HG03354 (cell line): ENCODE measurements at regions not wholly inside any gene's neighbourhood (a gene's known extent, or its start where the extent isn't known, plus 50 kb on each side); places are given as distances from the start of the nearest gene placed in this dataset.

ENCODE experiments used
- ATAC-seq: cut with Tn5 transposase; IDR thresholded peaks from one replicate; pipeline ENCODE4 v1.9.1; 2021; ENCODE audit warnings: mild to moderate bottlenecking; ENCODE audit not compliant: unreplicated experiment, poor library complexity, severe bottlenecking

DNA sequence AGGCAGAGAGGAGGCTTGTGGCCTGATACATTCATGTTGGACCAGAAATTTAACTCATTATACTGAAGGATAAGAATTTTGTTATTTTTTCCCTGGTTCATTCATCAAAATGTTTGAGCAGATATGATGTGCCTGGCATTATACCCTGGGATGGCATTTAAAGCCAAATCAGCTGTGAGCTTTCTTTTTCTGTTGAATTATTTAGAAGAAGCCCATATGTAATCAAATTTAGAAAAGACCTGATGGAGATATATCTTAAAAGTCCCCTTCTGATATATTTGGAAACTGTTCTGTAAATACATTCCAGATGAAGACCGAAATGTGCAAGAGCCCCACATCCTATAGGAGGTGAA lies 743.1 kb upstream of the HS6ST1 start:
- ATAC-seq = no peak

- ATAC-seq = no peak
Observed at GRCh38 chr2:129062146-129062912, 743.7 kb upstream of the HS6ST1 start.

- ATAC-seq = no peak
Observed at GRCh38 chr2:129067070-129067469, 748.4 kb upstream of the HS6ST1 start.

DNA sequence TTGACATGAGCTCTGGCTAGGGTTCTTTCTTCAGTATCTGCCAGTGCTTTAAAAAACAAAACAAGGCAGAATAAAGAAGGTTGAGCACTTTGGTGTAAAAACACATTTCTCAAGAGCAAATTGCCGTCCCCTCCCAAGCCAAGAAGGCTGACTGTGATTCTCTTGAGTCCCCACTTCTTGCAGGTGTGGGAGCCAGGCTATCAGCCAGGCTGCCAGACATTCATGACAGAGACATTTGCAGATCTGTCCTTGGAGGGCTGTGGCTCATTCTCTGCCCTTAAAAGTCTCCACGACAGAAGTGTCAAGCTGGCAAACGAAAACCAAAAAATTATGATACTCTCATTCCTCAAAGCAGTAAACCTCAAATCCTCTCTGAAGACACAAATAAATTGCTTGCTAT lies 749.3 kb upstream of the HS6ST1 start:
- no peak for ATAC-seq

- no peak for ATAC-seq
Observed at GRCh38 chr2:129068543-129068942, 749.9 kb upstream of the HS6ST1 start.

DNA sequence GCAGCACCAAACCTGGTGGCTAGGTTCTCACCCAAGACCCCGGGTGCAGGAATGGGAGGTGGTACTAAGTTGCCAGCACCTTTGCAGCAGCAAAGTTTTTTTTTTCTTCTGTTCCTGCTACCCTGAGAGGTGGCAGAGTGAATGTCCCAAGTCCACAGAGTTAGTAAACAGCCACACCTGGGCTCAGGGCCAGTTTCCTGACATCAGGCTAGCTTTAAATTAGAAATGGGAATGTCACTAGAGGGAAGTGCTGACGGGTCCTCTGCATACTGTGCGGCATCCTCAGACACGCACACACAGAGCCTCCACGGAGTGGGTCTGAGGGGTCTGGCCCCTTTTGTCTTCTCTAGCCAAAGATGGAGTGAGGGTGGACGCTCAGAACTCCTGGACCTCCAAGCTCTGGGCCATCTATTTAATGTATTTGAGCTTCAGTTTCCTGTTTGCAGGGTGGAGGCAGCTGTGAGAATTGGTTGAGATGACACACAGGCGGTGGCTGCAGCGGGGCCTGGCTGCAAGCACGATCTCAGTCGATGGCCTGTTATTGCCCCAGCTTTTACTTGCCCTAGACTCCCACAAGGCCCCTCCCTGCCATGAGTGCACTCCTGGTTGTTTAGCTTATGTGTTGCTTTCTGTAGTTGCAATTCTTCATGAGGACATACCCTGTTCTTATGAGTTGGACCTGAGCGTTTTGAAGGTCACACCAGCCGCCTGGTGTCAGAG lies 751.4 kb upstream of the HS6ST1 start:
- ATAC-seq = no peak

DNA sequence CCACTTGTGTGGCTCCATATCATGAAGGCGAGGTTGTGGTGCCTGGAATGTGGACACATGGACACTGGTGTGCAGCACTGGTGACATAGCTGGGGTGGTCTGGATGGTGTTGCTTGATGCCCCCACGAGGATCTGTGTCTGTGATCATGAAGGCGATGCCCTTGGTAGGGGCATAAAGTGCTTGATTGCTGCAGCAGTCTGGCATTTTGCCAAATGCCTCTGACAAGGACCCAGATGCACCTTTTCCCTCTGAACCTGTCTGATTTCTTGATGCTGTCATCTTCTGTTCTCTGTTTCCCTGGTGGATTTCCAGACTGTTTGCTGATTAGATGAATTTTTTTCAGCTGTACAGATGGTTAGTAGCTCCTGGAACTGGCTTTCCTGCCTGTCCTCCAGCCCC lies 752.0 kb upstream of the HS6ST1 start:
- no peak for ATAC-seq

- ATAC-seq = no peak
Observed at GRCh38 chr2:129071531-129071930, 752.9 kb upstream of the HS6ST1 start.

DNA sequence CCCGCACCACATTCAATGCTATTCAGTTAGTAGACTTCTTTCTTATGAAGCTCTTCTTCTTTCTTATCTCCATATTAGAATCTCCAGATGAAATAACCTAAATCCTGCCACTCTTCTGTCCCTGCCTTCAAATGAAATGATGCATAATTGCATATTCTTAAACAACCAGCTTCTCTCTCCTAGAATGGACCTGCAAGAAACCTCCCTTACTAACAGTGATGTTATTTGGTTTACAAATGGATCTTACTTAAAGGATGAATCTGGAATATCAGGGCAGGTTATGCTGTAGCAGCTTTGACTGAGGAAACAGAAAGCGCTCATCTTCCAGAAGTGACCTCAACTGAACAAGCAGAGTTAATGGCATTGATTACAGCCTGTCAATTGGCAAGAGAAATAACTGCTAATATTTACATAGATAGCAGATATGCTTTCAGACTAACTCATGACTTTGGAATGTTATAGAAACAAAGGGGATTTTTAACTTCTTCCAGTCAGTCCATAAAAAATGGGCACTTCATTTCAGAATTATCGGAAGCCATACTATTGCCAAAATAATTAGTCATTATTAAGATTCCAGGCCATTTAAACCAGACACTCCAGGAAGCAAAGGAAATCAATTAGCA lies 755.7 kb upstream of the HS6ST1 start:
- ATAC-seq = no peak

- ATAC-seq = no peak
Observed at GRCh38 chr2:129078548-129078947, 759.9 kb upstream of the HS6ST1 start.

GRCh38 chr2:129080715-129081476 lies 762.2 kb upstream of the HS6ST1 start:
- no peak for ATAC-seq

GRCh38 chr2:129085386-129085785 lies 766.7 kb upstream of the HS6ST1 start:
- no peak for ATAC-seq

GRCh38 chr2:129087133-129087813 lies 768.6 kb upstream of the HS6ST1 start:
- ATAC-seq = no peak

- no peak for ATAC-seq
Observed at GRCh38 chr2:129091620-129092019, 773.0 kb upstream of the HS6ST1 start.

DNA sequence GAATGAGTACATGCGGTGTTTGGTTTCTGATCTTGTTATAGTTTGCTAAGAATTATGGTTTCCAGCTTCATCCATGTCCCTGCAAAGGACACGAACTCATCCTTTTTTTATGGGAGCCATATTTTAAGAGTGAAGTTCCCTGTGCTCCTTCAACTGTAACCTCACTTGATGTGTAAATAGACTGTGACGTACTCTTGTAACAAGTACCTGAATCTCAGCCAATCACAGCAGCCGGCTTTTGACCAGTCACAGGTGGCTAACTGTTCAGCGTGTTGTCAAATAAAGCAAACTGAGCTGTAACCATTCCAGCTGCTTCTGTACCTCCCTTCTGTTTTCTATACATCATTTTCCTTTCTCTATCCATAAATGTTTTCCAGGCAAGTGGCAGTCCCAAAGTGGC lies 774.3 kb upstream of the HS6ST1 start:
- no peak for ATAC-seq

DNA sequence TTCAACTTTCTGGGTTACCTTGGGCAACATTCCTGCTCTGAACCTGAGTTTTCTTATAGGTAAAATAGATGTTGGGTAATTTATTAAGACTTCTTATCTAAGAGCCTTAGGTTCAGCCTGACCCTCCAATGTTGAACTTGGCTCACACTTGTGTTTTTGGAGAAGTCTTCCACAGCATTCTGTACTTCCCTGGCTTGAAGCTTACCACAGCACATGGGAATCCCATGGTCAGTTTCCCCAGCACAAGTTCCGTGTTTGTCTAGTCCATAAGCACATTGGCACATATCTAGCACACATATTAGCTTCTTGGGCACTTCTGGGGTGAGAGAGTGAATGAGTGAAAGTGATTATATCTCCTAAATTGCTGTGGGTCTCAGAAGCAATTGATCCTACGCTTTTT lies 782.5 kb upstream of the HS6ST1 start:
- ATAC-seq = no peak

DNA sequence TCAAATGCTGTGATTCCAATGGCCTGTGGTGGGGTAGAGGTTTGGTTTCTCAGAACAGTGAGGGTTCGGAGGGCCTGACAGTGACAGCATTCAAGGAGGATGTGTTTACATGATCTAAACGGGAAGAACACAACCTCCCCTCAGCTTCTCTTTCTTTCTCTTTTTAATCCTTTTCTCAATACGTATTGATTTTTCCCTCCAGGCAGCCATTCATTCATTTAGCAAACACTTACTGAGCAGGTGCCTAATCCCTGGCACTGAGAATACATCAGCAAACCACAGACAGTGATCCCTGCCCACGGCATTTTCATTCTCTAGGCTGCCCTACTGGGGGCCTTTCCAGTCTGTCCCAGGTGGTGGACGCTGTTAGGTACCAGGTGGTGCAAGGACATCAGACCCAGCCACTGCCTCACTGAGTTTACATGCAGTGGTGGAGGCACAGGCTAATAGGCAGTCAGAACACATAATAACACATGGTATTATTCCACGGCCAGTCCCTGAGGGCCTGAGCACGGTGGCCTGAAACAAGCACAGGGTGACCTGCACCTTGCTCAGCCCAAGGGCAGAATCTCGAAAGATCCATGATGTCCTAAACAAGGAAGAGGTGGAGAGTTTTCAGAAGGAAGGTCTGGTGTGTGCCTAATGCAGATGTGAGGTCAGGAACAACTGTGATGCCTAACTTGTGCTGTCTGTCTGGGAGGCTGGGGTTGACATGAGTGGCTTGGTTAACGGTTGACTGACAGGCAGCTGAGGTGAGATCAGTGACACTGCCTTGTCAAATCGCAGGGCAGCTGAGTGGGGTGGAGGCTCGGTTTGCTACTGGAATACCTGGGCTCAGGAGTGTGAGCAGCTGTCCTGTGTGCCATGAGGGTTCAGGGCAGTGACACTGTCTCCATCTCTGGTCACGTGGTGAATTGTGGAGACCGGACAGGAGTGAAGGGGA lies 785.5 kb upstream of the HS6ST1 start:
- ATAC-seq = no peak

DNA sequence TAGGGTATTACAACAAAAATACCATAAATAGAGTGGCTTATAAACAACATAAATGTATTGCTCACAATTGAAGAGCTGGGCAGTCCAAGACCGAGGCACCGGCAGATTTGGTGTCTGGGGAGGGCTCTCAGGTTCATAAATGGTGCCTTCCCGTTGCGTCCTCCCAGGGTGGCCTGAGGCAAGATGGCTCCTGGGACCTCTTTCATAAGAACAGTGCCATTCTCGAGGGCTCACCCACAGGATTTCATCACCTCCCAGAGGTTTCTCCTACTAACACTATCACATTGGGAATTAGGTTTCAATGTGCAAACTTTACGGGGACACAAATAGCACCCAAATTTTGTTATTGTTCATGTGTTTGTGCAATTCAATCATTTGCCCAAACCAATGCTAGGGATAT lies 793.5 kb upstream of the HS6ST1 start:
- ATAC-seq = no peak

DNA sequence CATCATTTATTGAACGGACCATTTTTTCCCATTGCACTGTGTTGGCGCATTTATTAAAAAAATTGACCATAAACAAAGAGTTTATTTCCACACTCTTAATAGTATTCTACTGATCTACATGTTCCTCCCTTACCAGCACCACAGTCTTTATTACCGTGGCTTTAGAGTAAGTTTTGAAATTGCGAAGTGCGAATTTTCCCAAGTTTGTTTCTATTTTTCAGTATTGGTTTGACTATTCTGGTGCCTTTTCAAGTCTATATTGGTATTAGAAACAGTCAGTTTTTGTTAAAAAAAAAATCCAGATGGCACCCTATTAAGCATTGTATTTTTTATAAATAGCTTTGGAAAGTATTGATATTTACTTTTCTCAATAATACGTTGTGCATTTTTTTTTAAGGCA lies 795.1 kb upstream of the HS6ST1 start:
- ATAC-seq = no peak
